ENCODE measurements at regions not wholly inside any gene's neighbourhood (a gene's known extent, or its start where the extent isn't known, plus 50 kb on each side); places are given as distances from the start of the nearest gene placed in this dataset.

GRCh38 chr3:29100292-29100691 is 180.6 kb upstream of the RBMS3 start:
- Histone ChIP-seq H3K4me3 (ENCODE audit: low read length) (no peak overlapping the region), H3K9me3 (ENCODE audit: low read depth, low read length) (peaks cover 10% of the 10 kb centered on the region), H3K4me1 (ENCODE audit: insufficient read depth, low read length) (no peaks in the 10 kb centered on the region), H3K27me3 (ENCODE audit: insufficient read depth, low read length) (no peaks in the 10 kb centered on the region)

- Histone ChIP-seq H3K4me3 (ENCODE audit: low read length) (no peak overlapping the region), H3K27me3 (ENCODE audit: insufficient read depth, low read length) (no peaks in the 10 kb centered on the region), H3K4me1 (ENCODE audit: insufficient read depth, low read length) (no peaks in the 10 kb centered on the region), H3K9me3 (ENCODE audit: low read depth, low read length) (no peaks in the 10 kb centered on the region)
These were observed 152.9 kb upstream of the RBMS3 start for GRCh38 chr3:29128001-29128400.

DNA sequence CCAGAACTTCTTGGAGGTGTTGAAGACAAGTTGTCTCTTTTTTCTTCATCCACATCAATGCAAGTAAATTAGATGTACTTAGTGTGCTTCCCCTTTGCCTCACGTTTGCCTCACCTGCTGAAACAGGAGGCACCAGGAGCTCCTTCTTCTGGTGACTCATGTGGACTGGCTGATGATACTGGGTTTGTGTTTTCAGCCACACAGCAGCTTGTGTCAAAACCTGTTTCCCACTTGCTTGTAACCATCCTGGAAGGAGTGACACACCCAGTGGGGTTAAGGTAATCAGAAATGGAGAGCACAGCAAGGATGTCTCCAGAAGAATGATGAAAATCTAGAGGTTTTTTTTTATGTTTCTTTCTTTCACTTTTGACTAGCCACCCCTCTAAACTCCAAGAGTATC is 143.3 kb upstream of the RBMS3 start:
- Histone ChIP-seq H3K4me3 (ENCODE audit: low read length) (no peak overlapping the region), H3K27me3 (ENCODE audit: insufficient read depth, low read length) (no peaks in the 10 kb centered on the region), H3K9me3 (ENCODE audit: low read depth, low read length) (no peaks in the 10 kb centered on the region), H3K4me1 (ENCODE audit: insufficient read depth, low read length) (no peaks in the 10 kb centered on the region)

DNA sequence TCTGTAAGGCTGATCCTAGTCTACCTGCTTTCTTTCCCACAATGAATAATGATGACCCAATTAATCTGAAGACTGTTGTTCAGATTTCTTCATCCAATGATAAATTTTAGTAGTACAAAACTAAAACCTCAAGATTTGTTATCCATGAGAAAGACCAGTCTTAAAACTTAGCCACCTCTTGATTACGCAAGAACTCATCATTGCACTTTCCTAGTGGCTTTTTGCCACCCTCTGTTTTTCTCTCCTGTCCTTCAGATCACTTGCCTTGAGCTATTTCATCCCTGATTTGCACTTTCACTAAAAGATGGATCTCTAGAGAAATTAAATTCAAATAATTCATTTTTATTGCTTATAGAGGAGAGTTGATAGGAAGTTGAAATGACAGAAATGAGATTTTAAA is 142.7 kb upstream of the RBMS3 start:
- Histone ChIP-seq H3K4me3 (ENCODE audit: low read length) (no peak overlapping the region), H3K9me3 (ENCODE audit: low read depth, low read length) (no peaks in the 10 kb centered on the region), H3K4me1 (ENCODE audit: insufficient read depth, low read length) (no peaks in the 10 kb centered on the region), H3K27me3 (ENCODE audit: insufficient read depth, low read length) (no peaks in the 10 kb centered on the region)

GRCh38 chr3:29140666-29141065 is 140.2 kb upstream of the RBMS3 start:
- Histone ChIP-seq H3K9me3 (ENCODE audit: low read depth, low read length) (no peaks in the 10 kb centered on the region), H3K4me3 (ENCODE audit: low read length) (no peak overlapping the region), H3K4me1 (ENCODE audit: insufficient read depth, low read length) (no peaks in the 10 kb centered on the region), H3K27me3 (ENCODE audit: insufficient read depth, low read length) (no peaks in the 10 kb centered on the region)

DNA sequence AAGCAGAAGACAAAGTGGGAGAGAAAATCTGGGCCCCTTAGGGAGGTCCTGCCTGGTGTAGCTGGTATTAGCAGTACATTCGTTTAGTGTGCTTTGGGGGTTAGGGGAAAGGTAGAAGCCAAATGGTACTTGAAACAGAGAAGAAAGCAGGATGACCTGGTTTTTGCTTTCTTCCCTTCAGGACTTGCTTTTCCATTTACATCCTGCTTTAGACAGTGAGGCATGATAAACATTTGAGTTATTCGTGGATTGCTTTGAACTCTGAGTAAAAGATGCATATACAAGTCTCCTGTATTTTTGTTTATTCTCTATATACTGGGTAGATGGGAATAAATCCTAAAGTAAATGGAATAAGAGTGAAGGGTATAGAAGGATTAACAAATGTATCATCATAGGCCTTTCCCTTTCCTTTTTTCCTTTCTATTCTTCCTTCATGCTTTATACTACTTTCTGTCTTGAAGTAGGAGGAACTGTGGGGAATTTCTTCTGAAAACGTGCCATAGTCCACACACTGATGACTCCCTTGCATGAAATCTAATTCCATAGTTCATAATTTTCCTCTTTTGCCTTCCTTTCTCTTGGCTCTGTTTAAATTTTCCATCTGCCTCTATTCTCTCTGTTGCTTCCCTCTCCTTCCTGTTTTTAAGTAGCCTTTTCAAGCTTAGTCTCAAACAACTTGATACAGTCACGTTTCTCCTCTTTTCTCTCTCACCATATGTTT is 139.5 kb upstream of the RBMS3 start:
- Histone ChIP-seq H3K9me3 (ENCODE audit: low read depth, low read length) (no peaks in the 10 kb centered on the region), H3K4me3 (ENCODE audit: low read length) (no peak overlapping the region), H3K27me3 (ENCODE audit: insufficient read depth, low read length) (no peaks in the 10 kb centered on the region), H3K4me1 (ENCODE audit: insufficient read depth, low read length) (no peaks in the 10 kb centered on the region)

GRCh38 chr3:29141918-29142275 is 139.0 kb upstream of the RBMS3 start:
- no peaks in the 10 kb centered on the region for H3K9me3 ChIP-seq (ENCODE audit: low read depth, low read length)
- H3K4me1 ChIP-seq (ENCODE audit: insufficient read depth, low read length): no peaks in the 10 kb centered on the region
- H3K27me3 ChIP-seq (ENCODE audit: insufficient read depth, low read length): no peaks in the 10 kb centered on the region
- no peak overlapping the region for H3K4me3 ChIP-seq (ENCODE audit: low read length)

DNA sequence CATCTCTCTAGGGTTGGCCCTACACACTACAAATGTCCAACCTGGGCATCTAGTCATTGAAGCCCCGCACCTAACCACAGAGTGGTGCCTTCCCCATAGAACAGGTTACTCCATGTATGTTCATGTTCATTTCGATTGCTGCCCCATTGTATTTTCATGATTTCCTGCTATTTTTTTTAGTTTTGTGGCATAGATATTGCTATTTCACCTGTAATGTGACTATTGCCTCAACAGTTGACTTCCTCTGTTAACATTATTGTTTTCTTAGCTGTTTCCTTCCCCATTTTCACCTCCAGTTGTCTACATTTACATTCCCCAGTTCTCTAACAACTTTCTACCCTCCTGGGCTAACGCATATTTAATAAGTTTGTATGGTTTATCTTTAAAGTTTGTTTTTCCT is 137.7 kb upstream of the RBMS3 start:
- Histone ChIP-seq H3K4me3 (ENCODE audit: low read length) (no peak overlapping the region), H3K27me3 (ENCODE audit: insufficient read depth, low read length) (no peaks in the 10 kb centered on the region), H3K4me1 (ENCODE audit: insufficient read depth, low read length) (no peaks in the 10 kb centered on the region), H3K9me3 (ENCODE audit: low read depth, low read length) (no peaks in the 10 kb centered on the region)

DNA sequence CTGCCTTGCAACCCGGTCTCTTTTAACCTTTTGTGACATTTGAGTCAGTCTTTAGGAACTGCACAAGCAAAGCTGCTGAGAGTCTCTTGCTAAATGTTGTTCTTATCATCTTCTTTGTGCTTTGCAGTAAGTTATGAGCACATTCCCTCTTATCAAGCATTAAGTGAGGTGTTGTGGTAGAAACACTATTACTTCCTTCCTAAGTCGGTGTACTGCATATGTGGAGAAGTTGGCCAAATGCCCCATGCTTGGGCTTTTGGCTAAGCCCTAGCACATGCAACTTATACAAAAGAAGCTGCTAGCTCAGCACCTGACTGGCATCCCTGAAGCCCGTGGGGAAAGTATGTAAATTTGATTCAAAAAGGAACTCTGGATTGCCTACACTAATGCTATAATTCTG is 136.5 kb upstream of the RBMS3 start:
- Histone ChIP-seq H3K9me3 (ENCODE audit: low read depth, low read length) (no peaks in the 10 kb centered on the region), H3K4me1 (ENCODE audit: insufficient read depth, low read length) (no peaks in the 10 kb centered on the region)

GRCh38 chr3:29144807-29145206 is 136.1 kb upstream of the RBMS3 start:
- Histone ChIP-seq H3K27me3 (ENCODE audit: insufficient read depth, low read length) (no peaks in the 10 kb centered on the region), H3K9me3 (ENCODE audit: low read depth, low read length) (no peaks in the 10 kb centered on the region), H3K4me1 (ENCODE audit: insufficient read depth, low read length) (no peaks in the 10 kb centered on the region), H3K4me3 (ENCODE audit: low read length) (no peak overlapping the region)

More for the DNA sequence above, 136.5 kb upstream of the RBMS3 start:
- Histone ChIP-seq H3K4me3 (ENCODE audit: low read length) (no peak overlapping the region), H3K27me3 (ENCODE audit: insufficient read depth, low read length) (no peaks in the 10 kb centered on the region)

- H3K4me1 ChIP-seq (ENCODE audit: insufficient read depth, low read length): no peaks in the 10 kb centered on the region
- no peaks in the 10 kb centered on the region for H3K9me3 ChIP-seq (ENCODE audit: low read depth, low read length)
- no peak overlapping the region for H3K4me3 ChIP-seq (ENCODE audit: low read length)
- H3K27me3 ChIP-seq (ENCODE audit: insufficient read depth, low read length): no peaks in the 10 kb centered on the region
These were observed 135.5 kb upstream of the RBMS3 start for GRCh38 chr3:29145360-29145759.

DNA sequence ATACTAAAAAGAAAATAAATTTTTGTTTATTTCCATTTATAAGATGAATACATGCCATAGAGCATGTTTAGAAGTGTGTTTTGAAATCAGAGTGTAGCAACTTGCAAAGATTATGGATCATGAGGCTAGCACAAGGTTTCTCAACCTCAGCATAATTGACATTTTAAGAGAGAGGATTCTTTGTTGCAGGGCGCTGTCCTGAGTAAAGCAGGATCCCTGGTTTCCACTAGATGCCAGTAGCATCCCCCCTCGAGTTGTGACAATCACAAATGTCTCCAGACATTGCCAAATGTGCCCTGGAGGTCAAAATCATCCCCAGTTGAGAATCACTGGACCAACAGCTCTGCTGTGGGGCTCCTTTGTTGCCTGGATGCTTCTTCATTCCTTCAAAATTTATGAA is 128.5 kb upstream of the RBMS3 start:
- H3K4me1 ChIP-seq (ENCODE audit: insufficient read depth, low read length): peaks cover 3% of the 10 kb centered on the region
- H3K9me3 ChIP-seq (ENCODE audit: low read depth, low read length): no peaks in the 10 kb centered on the region
- H3K27me3 ChIP-seq (ENCODE audit: insufficient read depth, low read length): no peaks in the 10 kb centered on the region
- no peak overlapping the region for H3K4me3 ChIP-seq (ENCODE audit: low read length)

DNA sequence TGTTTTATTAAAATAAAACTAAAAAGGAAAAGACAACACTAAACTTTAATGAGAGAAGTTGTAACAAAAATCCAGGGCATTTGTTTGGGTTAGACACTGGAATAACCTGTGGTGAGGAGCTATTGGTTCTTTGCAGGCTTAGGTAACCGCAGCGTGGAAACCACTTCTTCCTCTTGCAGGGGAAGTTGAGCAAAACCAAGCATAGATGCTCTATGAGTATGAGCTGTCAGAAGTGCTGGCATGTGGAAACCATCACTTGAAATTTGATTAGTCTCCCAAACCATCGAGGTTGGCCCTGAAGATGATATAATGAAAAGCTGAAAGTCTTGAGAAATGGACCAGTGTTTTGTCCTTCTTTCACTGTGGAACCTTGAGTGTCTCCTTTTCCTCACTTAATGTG is 127.1 kb upstream of the RBMS3 start:
- H3K27me3 ChIP-seq (ENCODE audit: insufficient read depth, low read length): no peaks in the 10 kb centered on the region
- peaks cover 3% of the 10 kb centered on the region for H3K4me1 ChIP-seq (ENCODE audit: insufficient read depth, low read length)
- H3K4me3 ChIP-seq (ENCODE audit: low read length): no peak overlapping the region
- no peaks in the 10 kb centered on the region for H3K9me3 ChIP-seq (ENCODE audit: low read depth, low read length)

DNA sequence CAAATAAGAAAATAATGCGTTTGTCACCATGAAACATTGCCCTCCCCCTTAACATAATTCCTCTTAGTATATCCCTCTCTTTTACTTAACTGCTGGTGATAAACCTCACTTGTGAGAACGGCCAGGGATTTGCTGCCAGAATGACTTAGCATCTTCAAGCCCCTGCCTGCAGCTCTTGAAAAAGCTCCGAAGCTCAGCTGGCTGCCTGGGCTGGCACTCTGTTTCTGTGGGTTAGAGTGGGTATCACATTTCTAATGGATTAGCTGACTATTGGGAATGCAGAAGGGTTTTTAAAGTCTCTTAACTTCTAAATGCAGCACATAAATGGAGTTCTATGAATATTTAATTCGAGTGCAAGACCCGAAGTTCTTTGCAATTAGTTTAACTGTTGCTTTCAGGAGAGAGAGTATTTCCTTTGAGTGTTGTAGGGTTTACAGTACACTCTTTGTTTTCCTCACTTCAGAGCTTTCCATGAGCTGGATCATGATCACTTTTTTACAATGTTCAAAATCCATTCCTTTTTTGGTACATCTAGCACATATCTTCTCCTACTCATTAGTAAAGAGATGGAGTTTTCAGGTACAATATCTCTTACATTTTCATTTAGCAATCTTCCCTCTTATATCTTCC is 124.7 kb upstream of the RBMS3 start:
- H3K27me3 ChIP-seq (ENCODE audit: insufficient read depth, low read length): no peaks in the 10 kb centered on the region
- H3K9me3 ChIP-seq (ENCODE audit: low read depth, low read length): no peaks in the 10 kb centered on the region
- H3K4me3 ChIP-seq (ENCODE audit: low read length): no peak overlapping the region
- peaks cover 3% of the 10 kb centered on the region for H3K4me1 ChIP-seq (ENCODE audit: insufficient read depth, low read length)

GRCh38 chr3:29164825-29165224 is 116.0 kb upstream of the RBMS3 start:
- no peaks in the 10 kb centered on the region for H3K4me1 ChIP-seq (ENCODE audit: insufficient read depth, low read length)

DNA sequence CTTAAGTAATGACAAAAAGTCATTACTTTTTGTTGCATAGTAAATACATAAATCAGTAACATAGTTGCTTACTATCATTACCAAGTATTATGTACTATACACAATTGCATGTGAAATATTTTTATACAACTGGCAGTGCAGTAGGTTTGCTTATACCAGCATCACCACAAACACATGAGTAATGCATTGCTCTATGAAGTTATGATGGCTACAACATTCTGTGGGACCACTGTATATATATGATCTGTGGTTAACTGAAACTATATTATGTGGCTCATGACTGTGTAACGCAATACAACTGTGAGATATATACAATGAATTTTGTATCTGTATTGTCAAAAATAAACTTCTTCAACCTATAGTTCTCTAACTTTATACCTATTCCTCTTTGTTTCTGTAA is 113.7 kb upstream of the RBMS3 start:
- no peaks in the 10 kb centered on the region for H3K4me1 ChIP-seq (ENCODE audit: insufficient read depth, low read length)
- H3K27me3 ChIP-seq (ENCODE audit: insufficient read depth, low read length): no peaks in the 10 kb centered on the region
- no peaks in the 10 kb centered on the region for H3K9me3 ChIP-seq (ENCODE audit: low read depth, low read length)
- no peak overlapping the region for H3K4me3 ChIP-seq (ENCODE audit: low read length)

More at GRCh38 chr3:29164825-29165224, 116.0 kb upstream of the RBMS3 start:
- Histone ChIP-seq H3K4me3 (ENCODE audit: low read length) (no peak overlapping the region), H3K9me3 (ENCODE audit: low read depth, low read length) (no peaks in the 10 kb centered on the region), H3K27me3 (ENCODE audit: insufficient read depth, low read length) (no peaks in the 10 kb centered on the region)
